GM12891 (cell line): ENCODE measurements at regions not wholly inside any gene's neighbourhood (a gene's known extent, or its start where the extent isn't known, plus 50 kb on each side); places are given as distances from the start of the nearest gene placed in this dataset.

Experiments used
- POLR2A ChIP-seq: IDR thresholded peaks from 2 replicates; pipeline ENCODE4 v1.6.1; 2011; ENCODE audit warnings: low read depth, low read length, control low read depth
- POLR2AphosphoS5 ChIP-seq: IDR thresholded peaks from 2 replicates; pipeline ENCODE4 v1.6.1; 2011; ENCODE audit warnings: low read depth, low read length, control low read depth

DNA sequence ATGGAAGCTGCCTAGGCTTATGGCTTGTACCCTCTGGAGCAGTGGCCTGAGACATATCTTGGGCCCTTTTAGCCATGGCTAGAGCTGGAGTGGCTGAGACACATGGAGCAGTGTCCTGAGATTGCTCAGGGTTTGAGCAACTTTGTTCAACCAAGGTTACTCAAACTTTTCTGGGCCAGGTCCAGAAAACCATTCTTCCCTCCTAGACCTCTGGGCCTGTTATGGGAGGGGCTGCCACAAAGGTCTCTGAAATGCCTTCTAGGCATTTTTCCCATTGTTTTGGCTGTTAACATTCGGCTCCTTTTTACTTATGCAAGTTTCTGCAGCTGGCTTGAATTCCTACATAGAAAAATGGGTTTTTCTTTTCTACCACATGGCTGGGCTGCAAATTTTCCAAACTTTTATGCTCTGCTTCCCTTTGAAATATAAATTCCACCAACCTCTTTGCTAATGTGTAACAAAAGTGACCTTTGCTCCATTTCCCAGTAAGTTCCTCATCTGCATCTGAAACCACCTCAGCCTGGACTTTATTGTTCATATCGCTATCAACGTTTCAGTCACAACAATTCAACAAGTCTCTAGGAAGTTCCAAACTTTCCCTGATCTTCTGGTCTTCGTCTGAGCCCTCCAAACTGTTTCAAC, 84.9 kb upstream of the MAP4K3 start:
- TF ChIP-seq POLR2AphosphoS5 = no peak
- no peak for TF ChIP-seq POLR2A
